ENCODE measurements at regions not wholly inside any gene's neighbourhood (a gene's known extent, or its start where the extent isn't known, plus 50 kb on each side); places are given as distances from the start of the nearest gene placed in this dataset.
"Not testable (repeated sequence)": the region's sequence is repeated elsewhere in the genome, so short reads cannot be mapped to it uniquely, and the experiment has no call there.

- intact Hi-C loops (cut with micrococcal nuclease; ENCODE audit: unreplicated experiment): no loop called here
- no TSS peak for BruUV-seq (replicated peaks)
Observed at GRCh38 chr10:29728541-29729049, 93.8 kb upstream of the SVIL start.

GRCh38 chr10:29725927-29726326 is 91.2 kb upstream of the SVIL start:
- H3K4me3 ChIP-seq (ENCODE audit: low read depth, low read length, poor library complexity, severe bottlenecking); H3K27me3 ChIP-seq (replicated peaks; ENCODE audit: insufficient read depth, low read depth, low read length, poor library complexity); CTCF ChIA-PET; H3K36me3 ChIP-seq (ENCODE audit: insufficient read depth, low read length, poor library complexity, severe bottlenecking); DNase-seq (ENCODE audit: low spot score); H3K9me3 ChIP-seq (ENCODE audit: low read depth, low read length, poor library complexity, severe bottlenecking); H3K4me1 ChIP-seq (ENCODE audit: insufficient read depth, low read length, poor library complexity, severe bottlenecking); intact Hi-C loops (cut with micrococcal nuclease; ENCODE audit: unreplicated experiment); H3K27ac ChIP-seq (ENCODE audit: low read depth, low read length, poor library complexity, severe bottlenecking); BruUV-seq (replicated peaks); POLR2A ChIA-PET (ENCODE audit: low non-redundant PET): not testable (repeated sequence)

More at GRCh38 chr10:29728541-29729049, 93.8 kb upstream of the SVIL start:
- no peak for DNase-seq (ENCODE audit: low spot score)
- H3K4me1 ChIP-seq (ENCODE audit: insufficient read depth, low read length, poor library complexity, severe bottlenecking): no peaks in the 10 kb centered on the region
- no peaks in the 10 kb centered on the region for H3K27me3 ChIP-seq (replicated peaks; ENCODE audit: insufficient read depth, low read depth, low read length, poor library complexity)
- H3K9me3 ChIP-seq (ENCODE audit: low read depth, low read length, poor library complexity, severe bottlenecking): no peaks in the 10 kb centered on the region
- POLR2A ChIA-PET (ENCODE audit: low non-redundant PET): no interaction called here
- no peak for TF ChIP-seq CTCF (conservative IDR thresholded peaks at IDR 0.05; ENCODE audit: low read depth, low read length)
- no peak for TF ChIP-seq EZH2 (IDR thresholded peaks at IDR 0.05; ENCODE audit: borderline replicate concordance, low read depth, low read length, poor library complexity, severe bottlenecking)
- CTCF ChIA-PET: interaction anchor here (0.7 kb wide), 1 partner anchor 526 kb away, joined by 4 read pairs; no protein-coding TSS in a partner anchor
- H3K36me3 ChIP-seq (ENCODE audit: insufficient read depth, low read length, poor library complexity, severe bottlenecking): no peaks in the 10 kb centered on the region
- no peak overlapping the region for H3K27ac ChIP-seq (ENCODE audit: low read depth, low read length, poor library complexity, severe bottlenecking)
- no peak overlapping the region for H3K4me3 ChIP-seq (ENCODE audit: low read depth, low read length, poor library complexity, severe bottlenecking)

- no TSS peak for BruUV-seq (replicated peaks)
- intact Hi-C loops (cut with micrococcal nuclease; ENCODE audit: unreplicated experiment): no loop called here
- Histone ChIP-seq H3K4me3 (ENCODE audit: low read depth, low read length, poor library complexity, severe bottlenecking) (no peak overlapping the region), H3K9me3 (ENCODE audit: low read depth, low read length, poor library complexity, severe bottlenecking) (peaks cover 13% of the 10 kb centered on the region), H3K36me3 (ENCODE audit: insufficient read depth, low read length, poor library complexity, severe bottlenecking) (no peaks in the 10 kb centered on the region), H3K27ac (ENCODE audit: low read depth, low read length, poor library complexity, severe bottlenecking) (no peak overlapping the region), H3K27me3 (replicated peaks; ENCODE audit: insufficient read depth, low read depth, low read length, poor library complexity) (no peaks in the 10 kb centered on the region), H3K4me1 (ENCODE audit: insufficient read depth, low read length, poor library complexity, severe bottlenecking) (no peaks in the 10 kb centered on the region)
- CTCF ChIA-PET: no interaction called here
- no peak for DNase-seq (ENCODE audit: low spot score)
- TF ChIP-seq EZH2 (IDR thresholded peaks at IDR 0.05; ENCODE audit: borderline replicate concordance, low read depth, low read length, poor library complexity, severe bottlenecking): no peak
- no peak for TF ChIP-seq CTCF (conservative IDR thresholded peaks at IDR 0.05; ENCODE audit: low read depth, low read length)
- POLR2A ChIA-PET (ENCODE audit: low non-redundant PET): no interaction called here
Observed at GRCh38 chr10:29725133-29725720, 90.5 kb upstream of the SVIL start.

- H3K4me3 ChIP-seq (ENCODE audit: low read depth, low read length, poor library complexity, severe bottlenecking): no peak overlapping the region
- intact Hi-C loops (cut with micrococcal nuclease; ENCODE audit: unreplicated experiment): no loop called here
- TF ChIP-seq EZH2 (IDR thresholded peaks at IDR 0.05; ENCODE audit: borderline replicate concordance, low read depth, low read length, poor library complexity, severe bottlenecking) (no peak), CTCF (conservative IDR thresholded peaks at IDR 0.05; ENCODE audit: low read depth, low read length) (no peak)
- no peak overlapping the region for H3K27ac ChIP-seq (ENCODE audit: low read depth, low read length, poor library complexity, severe bottlenecking)
- H3K36me3 ChIP-seq (ENCODE audit: insufficient read depth, low read length, poor library complexity, severe bottlenecking): no peaks in the 10 kb centered on the region
- no peaks in the 10 kb centered on the region for H3K27me3 ChIP-seq (replicated peaks; ENCODE audit: insufficient read depth, low read depth, low read length, poor library complexity)
- POLR2A ChIA-PET (ENCODE audit: low non-redundant PET): no interaction called here
- no TSS peak for BruUV-seq (replicated peaks)
- no peak for DNase-seq (ENCODE audit: low spot score)
- no peaks in the 10 kb centered on the region for H3K4me1 ChIP-seq (ENCODE audit: insufficient read depth, low read length, poor library complexity, severe bottlenecking)
- CTCF ChIA-PET: no interaction called here
- H3K9me3 ChIP-seq (ENCODE audit: low read depth, low read length, poor library complexity, severe bottlenecking): peaks cover 23% of the 10 kb centered on the region
Observed at GRCh38 chr10:29723726-29724125, 89.0 kb upstream of the SVIL start.

Data from A673 (cell line).